HCT116 (cell line): ENCODE measurements at regions not wholly inside any gene's neighbourhood (a gene's known extent, or its start where the extent isn't known, plus 50 kb on each side); places are given as distances from the start of the nearest gene placed in this dataset.

Source experiments
- ATAC-seq: fragments of 200-7000 bp; cut with Tn5 transposase; 2 replicates; pipeline ENCODE4 v1.9.1; 2020; ENCODE audit warnings: mild to moderate bottlenecking, moderate library complexity
- BruUV-seq: library from RNA; stranded (reverse); fragments of 400-500 nt; replicated peaks from 2 replicates; lab custom pipeline; 2021; lab: Mats Ljungman, UMichigan
- CTCF ChIA-PET: fragments of 300-600 bp; sonication (Branson Sonifier 250); formaldehyde crosslinking; loops from one replicate; lab custom pipeline; 2021; ENCODE audit warnings: antibody characterized with exemption; lab: Charles Lee
- POLR2A ChIA-PET: fragments of 300-600, 350-600 bp; sonication (Branson Sonifier 250); formaldehyde crosslinking; loops from one replicate; lab custom pipeline; 2021; ENCODE audit warnings: antibody characterized with exemption; lab: Charles Lee
- RAD21 ChIA-PET, 2 experiments: fragments of 300-600 bp; sonication (Branson Sonifier 250); formaldehyde crosslinking; loops; one replicate each; lab custom pipeline; 2023; ENCODE audit warnings: low total read pairs in 2 of 2; ENCODE audit not compliant: uncharacterized antibody in 2 of 2, unreplicated experiment in 2 of 2, low non-redundant PET in 1 of 2; lab: Charles Lee
- DNase-seq: peaks from one replicate; pipeline ENCODE4 v3.0.0-alpha.2; 2010; ENCODE audit warnings: low read depth, low spot score
- H2AFZ ChIP-seq: fragments of 200-600 bp; shearing (Covaris generic), sonication (generic); 2 replicates; pipeline ENCODE4 v1.6.1; 2017; ENCODE audit warnings: low read depth, mixed run types, mixed read lengths, antibody characterized with exemption, low read length; ENCODE audit not compliant: poor library complexity, severe bottlenecking
- H3K27ac ChIP-seq: 2 replicates; pipeline ENCODE4 v1.5.1; 2012; ENCODE audit warnings: low read depth, low read length
- H3K27me3 ChIP-seq: fragments of 200-600 bp; sonication (generic); 2 replicates; pipeline ENCODE4 v1.6.1; 2016; ENCODE audit warnings: mixed run types, low read length, mixed read lengths; ENCODE audit not compliant: insufficient read depth
- H3K36me3 ChIP-seq, 2 experiments: fragments of 200-500 bp in 1 of 2; fragments of 200-600 bp in 1 of 2; sonication (Bioruptor generic) in 1 of 2; sonication (generic) in 1 of 2; 2 replicates each; pipeline versions ENCODE4 v1.5.1 to v1.6.1; 2014 to 2016; ENCODE audit warnings: low read length in 2 of 2, inconsistent platforms in 1 of 2, mixed read lengths in 1 of 2, mixed run types in 1 of 2; ENCODE audit not compliant: insufficient read depth in 2 of 2, control insufficient read depth in 1 of 2
- H3K4me1 ChIP-seq, 2 experiments: fragments of 200-600 bp in 1 of 2; sonication (generic) in 1 of 2; 2 replicates each; pipeline versions ENCODE4 v1.5.1 to v1.6.1; 2012 to 2017; ENCODE audit warnings: low read length in 2 of 2, inconsistent platforms in 1 of 2, mild to moderate bottlenecking in 1 of 2, mixed read lengths in 1 of 2, mixed run types in 1 of 2, moderate library complexity in 1 of 2; ENCODE audit not compliant: insufficient read depth in 2 of 2, control insufficient read depth in 1 of 2
- H3K4me2 ChIP-seq: fragments of 200-600 bp; sonication (generic); 2 replicates; pipeline ENCODE4 v1.6.1; 2017; ENCODE audit warnings: mixed run types, low read length, mixed read lengths
- H3K4me3 ChIP-seq, 2 experiments: fragments of 200-600 bp in 1 of 2; sonication (generic) in 1 of 2; replicated peaks in 1 of 2; 2 replicates each; pipeline ENCODE4 v1.5.1; 2011 to 2016; ENCODE audit warnings: low read length in 2 of 2, control low read depth in 1 of 2, low read depth in 1 of 2, mild to moderate bottlenecking in 1 of 2, mixed read lengths in 1 of 2, mixed run types in 1 of 2
- H3K79me2 ChIP-seq: fragments of 200-600 bp; sonication (generic); 2 replicates; pipeline ENCODE4 v1.6.1; 2017; ENCODE audit warnings: mild to moderate bottlenecking, mixed run types, low read length, moderate library complexity, mixed read lengths; ENCODE audit not compliant: insufficient read depth
- H3K9ac ChIP-seq: fragments of 200-600 bp; sonication (generic); 2 replicates; pipeline ENCODE4 v1.6.1; 2016; ENCODE audit warnings: low read length, mixed read lengths
- H3K9me2 ChIP-seq: fragments of 200-600 bp; sonication (generic), shearing (Covaris generic); 2 replicates; pipeline ENCODE4 v1.6.1; 2017; ENCODE audit warnings: mixed run types, mild to moderate bottlenecking, moderate library complexity; ENCODE audit not compliant: insufficient read depth
- H3K9me3 ChIP-seq, 2 experiments: fragments of 200-500 bp in 1 of 2; fragments of 200-600 bp in 1 of 2; sonication (Bioruptor generic) in 1 of 2; sonication (generic) in 1 of 2; 2 replicates each; pipeline ENCODE4 v1.6.1; 2014 to 2017; ENCODE audit warnings: low read length in 2 of 2, mixed read lengths in 2 of 2, inconsistent platforms in 1 of 2, low read depth in 1 of 2, mild to moderate bottlenecking in 1 of 2, mixed run types in 1 of 2, moderate library complexity in 1 of 2; ENCODE audit not compliant: control insufficient read depth in 1 of 2, insufficient read depth in 1 of 2
- H4K20me1 ChIP-seq: fragments of 200-600 bp; sonication (generic), shearing (Covaris generic); 2 replicates; pipeline ENCODE4 v1.6.1; 2017; ENCODE audit warnings: mixed run types, mild to moderate bottlenecking, moderate library complexity; ENCODE audit not compliant: insufficient read depth
- CEBPB ChIP-seq: IDR thresholded peaks from 2 replicates; pipeline ENCODE4 v1.6.1; 2012; ENCODE audit warnings: low read depth
- ELF1 ChIP-seq: IDR thresholded peaks from 2 replicates; pipeline ENCODE4 v1.6.1; 2012; ENCODE audit warnings: low read depth, borderline replicate concordance
- EZH2phosphoT487 ChIP-seq: fragments of 200-600 bp; IDR thresholded peaks from 2 replicates; pipeline ENCODE4 v1.6.1; 2018; ENCODE audit warnings: antibody characterized with exemption, borderline replicate concordance
- FOSL1 ChIP-seq: IDR thresholded peaks from 2 replicates; pipeline ENCODE4 v1.6.1; 2012; ENCODE audit warnings: low read depth
- POLR2A ChIP-seq: IDR thresholded peaks from 2 replicates; pipeline ENCODE4 v1.7.0; 2011; ENCODE audit warnings: borderline replicate concordance; ENCODE audit not compliant: insufficient read depth, insufficient read length; ENCODE audit errors: extremely low read depth
- POLR2AphosphoS5 ChIP-seq: IDR thresholded peaks from 2 replicates; pipeline ENCODE4 v1.6.1; 2011; ENCODE audit warnings: mild to moderate bottlenecking, low read depth, low read length, moderate library complexity
- RAD21 ChIP-seq: IDR thresholded peaks from 2 replicates; pipeline ENCODE4 v1.6.1; 2012; ENCODE audit warnings: low read depth, mild to moderate bottlenecking
- SIN3A ChIP-seq: IDR thresholded peaks from 2 replicates; pipeline ENCODE4 v1.6.1; 2012; ENCODE audit warnings: low read depth
- TCF7L2 ChIP-seq: IDR thresholded peaks from 2 replicates; pipeline ENCODE4 v1.7.0; 2011; ENCODE audit warnings: borderline replicate concordance, inconsistent platforms; ENCODE audit not compliant: insufficient read depth, insufficient read length; ENCODE audit errors: extremely low read depth
- YY1 ChIP-seq: IDR thresholded peaks from 2 replicates; pipeline ENCODE4 v1.6.1; 2011; ENCODE audit warnings: low read length, low read depth, moderate library complexity, mild to moderate bottlenecking; ENCODE audit not compliant: insufficient replicate concordance; ENCODE audit errors: extremely low read depth
- ZFX ChIP-seq: fragments of 450-650 bp; IDR thresholded peaks from 2 replicates; pipeline ENCODE4 v1.6.1; 2017
- intact Hi-C: fragments of 100-400 bp; cut with micrococcal nuclease; formaldehyde crosslinking; loops from 2 replicates; pipeline ENCODE4 v1.10.0; 2022
- TF ChIP-seq, protein P1 (sequence below): IDR thresholded peaks from 2 replicates; pipeline ENCODE4 v1.6.1; 2012

GRCh38 chr4:67220861-67221260 is 324.4 kb downstream of the CENPC start:
- RAD21 ChIA-PET, result no interaction called here
- no TSS peak for BruUV-seq

GRCh38 chr4:67218883-67219282 is 326.4 kb downstream of the CENPC start:
- peaks cover 3 to 4% of the 10 kb centered on the region in 2 experiments; a peak in 1 of 4 replicates for H3K9me3 ChIP-seq
- no peak overlapping the region for H3K9ac ChIP-seq
- H2AFZ ChIP-seq, result no peak overlapping the region
- ChIA-PET RAD21 (no interaction called here), POLR2A (no interaction called here), CTCF (no interaction called here)
- no peaks in the 10 kb centered on the region for H3K79me2 ChIP-seq
- DNase-seq (no peak), ATAC-seq (no peak)
- H3K36me3 ChIP-seq, result no peaks in the 10 kb centered on the region
- intact Hi-C loops, result no loop called here
- TF ChIP-seq, protein P1, sequence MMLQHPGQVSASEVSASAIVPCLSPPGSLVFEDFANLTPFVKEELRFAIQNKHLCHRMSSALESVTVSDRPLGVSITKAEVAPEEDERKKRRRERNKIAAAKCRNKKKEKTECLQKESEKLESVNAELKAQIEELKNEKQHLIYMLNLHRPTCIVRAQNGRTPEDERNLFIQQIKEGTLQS, result no peak
- no peak for TF ChIP-seq FOSL1
- no peak for TF ChIP-seq TCF7L2
- TF ChIP-seq CEBPB, result no peak
- TF ChIP-seq RAD21, result no peak
- no peak for TF ChIP-seq YY1
- TF ChIP-seq EZH2phosphoT487, result no peak
- no peak overlapping the region for H3K27ac ChIP-seq
- no peaks in the 10 kb centered on the region for H3K9me2 ChIP-seq
- H3K4me1 ChIP-seq, result no peaks in the 10 kb centered on the region
- H3K4me2 ChIP-seq, result no peak overlapping the region
- H3K27me3 ChIP-seq, result no peaks in the 10 kb centered on the region
- no peaks in the 10 kb centered on the region for H4K20me1 ChIP-seq
- no TSS peak for BruUV-seq
- no peak overlapping the region for H3K4me3 ChIP-seq

More at GRCh38 chr4:67220861-67221260, 324.4 kb downstream of the CENPC start:
- Histone ChIP-seq H3K27ac (no peak overlapping the region), H3K4me1 (no peaks in the 10 kb centered on the region), H3K27me3 (no peaks in the 10 kb centered on the region), H3K4me3 (no peak overlapping the region), H3K4me2 (no peak overlapping the region), H3K79me2 (no peaks in the 10 kb centered on the region), H3K9ac (no peak overlapping the region), H3K9me3 (peaks cover 0 to 3% of the 10 kb centered on the region in 2 experiments; a peak in 1 of 4 replicates), H3K36me3 (no peaks in the 10 kb centered on the region), H3K9me2 (no peaks in the 10 kb centered on the region), H4K20me1 (no peaks in the 10 kb centered on the region), H2AFZ (no peak overlapping the region)
- POLR2A ChIA-PET, result no interaction called here
- DNase-seq (no peak), ATAC-seq (no peak)
- CTCF ChIA-PET, result no interaction called here
- TF ChIP-seq, protein P1, result no peak
- TF ChIP-seq RAD21 (no peak), ELF1 (no peak), EZH2phosphoT487 (no peak), ZFX (no peak), FOSL1 (no peak), SIN3A (no peak), POLR2A (no peak), POLR2AphosphoS5 (no peak)
- intact Hi-C loops, result no loop called here
